HEK293T (cell line): ENCODE measurements at regions not wholly inside any gene's neighbourhood (a gene's known extent, or its start where the extent isn't known, plus 50 kb on each side); places are given as distances from the start of the nearest gene placed in this dataset.

ENCODE experiments used
- ARNT ChIP-seq: fragments of 450-650 bp; IDR thresholded peaks from 2 replicates; pipeline ENCODE4 v1.6.1; 2017; ENCODE audit warnings: mild to moderate bottlenecking
- BHLHE40 ChIP-seq: fragments of 450-650 bp; IDR thresholded peaks from 2 replicates; pipeline ENCODE4 v1.6.1; 2016; ENCODE audit warnings: mild to moderate bottlenecking, moderate library complexity, borderline replicate concordance
- CTBP1 ChIP-seq: fragments of 450-650 bp; IDR thresholded peaks from 2 replicates; pipeline ENCODE4 v1.6.1; 2016; ENCODE audit warnings: borderline replicate concordance
- ELF4 ChIP-seq: fragments of 450-650 bp; IDR thresholded peaks from 2 replicates; pipeline ENCODE4 v1.6.1; 2017; ENCODE audit warnings: antibody characterized with exemption
- FOXA1 ChIP-seq: fragments of 450-650 bp; IDR thresholded peaks from 2 replicates; pipeline ENCODE4 v1.6.1; 2016; ENCODE audit warnings: mild to moderate bottlenecking
- FOXK2 ChIP-seq: fragments of 450-650 bp; IDR thresholded peaks from 2 replicates; pipeline ENCODE4 v1.6.1; 2016; ENCODE audit warnings: mild to moderate bottlenecking
- FOXM1 ChIP-seq: fragments of 450-650 bp; IDR thresholded peaks from 2 replicates; pipeline ENCODE4 v1.6.1; 2017; ENCODE audit warnings: mild to moderate bottlenecking, borderline replicate concordance
- HDGF ChIP-seq: fragments of 450-650 bp; IDR thresholded peaks from 2 replicates; pipeline ENCODE4 v1.6.1; 2017; ENCODE audit warnings: antibody characterized with exemption, borderline replicate concordance
- NFRKB ChIP-seq: fragments of 450-650 bp; IDR thresholded peaks from 2 replicates; pipeline ENCODE4 v1.6.1; 2016; ENCODE audit warnings: mild to moderate bottlenecking, moderate library complexity
- SP1 ChIP-seq: fragments of 450-650 bp; IDR thresholded peaks from 2 replicates; pipeline ENCODE4 v1.6.1; 2017
- SUZ12 ChIP-seq: fragments of 450-650 bp; IDR thresholded peaks from 2 replicates; pipeline ENCODE4 v1.6.1; 2016; ENCODE audit warnings: mild to moderate bottlenecking
- TARDBP ChIP-seq: fragments of 450-650 bp; IDR thresholded peaks from 2 replicates; pipeline ENCODE4 v1.6.1; 2016
- ZNF384 ChIP-seq: fragments of 450-650 bp; IDR thresholded peaks from 2 replicates; pipeline ENCODE4 v1.6.1; 2016
- TF ChIP-seq, protein P1 (sequence below): fragments of 450-650 bp; IDR thresholded peaks from 2 replicates; pipeline ENCODE4 v1.6.1; 2016

DNA sequence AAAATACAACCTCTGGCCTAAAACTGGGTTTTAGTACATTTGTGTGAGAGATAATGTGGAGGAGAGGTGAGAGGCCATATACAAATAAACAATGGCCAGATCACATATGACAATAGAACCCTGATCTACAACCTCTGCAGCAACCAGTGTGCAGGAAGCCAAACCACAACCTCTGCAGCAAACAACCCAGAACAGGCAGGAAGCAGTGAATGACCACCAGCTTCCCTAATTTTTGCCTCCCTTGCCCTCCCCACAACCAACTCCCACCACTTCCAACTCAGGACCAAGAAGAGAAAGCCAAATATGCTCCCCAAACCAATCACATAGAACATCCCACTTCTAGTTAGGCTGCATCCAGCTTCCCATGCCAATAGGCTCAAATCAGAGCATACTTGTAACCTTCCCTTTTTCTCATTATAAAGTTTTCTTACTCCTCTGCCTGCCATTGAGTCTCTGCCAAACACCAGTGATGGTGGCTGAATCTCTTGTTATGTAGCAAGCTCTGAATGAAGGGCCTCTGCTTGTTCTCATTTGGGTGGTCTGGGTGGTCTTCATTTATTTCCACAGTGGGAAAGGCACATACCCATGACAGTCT, 102.6 kb upstream of the GAP43 start:
- TF ChIP-seq FOXM1: no peak
- TF ChIP-seq NFRKB: no peak
- TF ChIP-seq ZNF384: no peak
- no peak for TF ChIP-seq BHLHE40
- TF ChIP-seq, protein P1, sequence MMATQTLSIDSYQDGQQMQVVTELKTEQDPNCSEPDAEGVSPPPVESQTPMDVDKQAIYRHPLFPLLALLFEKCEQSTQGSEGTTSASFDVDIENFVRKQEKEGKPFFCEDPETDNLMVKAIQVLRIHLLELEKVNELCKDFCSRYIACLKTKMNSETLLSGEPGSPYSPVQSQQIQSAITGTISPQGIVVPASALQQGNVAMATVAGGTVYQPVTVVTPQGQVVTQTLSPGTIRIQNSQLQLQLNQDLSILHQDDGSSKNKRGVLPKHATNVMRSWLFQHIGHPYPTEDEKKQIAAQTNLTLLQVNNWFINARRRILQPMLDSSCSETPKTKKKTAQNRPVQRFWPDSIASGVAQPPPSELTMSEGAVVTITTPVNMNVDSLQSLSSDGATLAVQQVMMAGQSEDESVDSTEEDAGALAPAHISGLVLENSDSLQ: no peak
- no peak for TF ChIP-seq SP1
- TF ChIP-seq TARDBP: no peak
- TF ChIP-seq FOXA1: no peak
- no peak for TF ChIP-seq ELF4
- TF ChIP-seq FOXK2: no peak
- no peak for TF ChIP-seq ARNT
- no peak for TF ChIP-seq HDGF
- TF ChIP-seq CTBP1: no peak
- TF ChIP-seq SUZ12: no peak
